HCT116 (cell line): ENCODE measurements at regions not wholly inside any gene's neighbourhood (a gene's known extent, or its start where the extent isn't known, plus 50 kb on each side); places are given as distances from the start of the nearest gene placed in this dataset.

Experiments used
- ATF3 ChIP-seq: IDR thresholded peaks from 2 replicates; pipeline ENCODE4 v1.6.1; 2012
- CBX3 ChIP-seq: IDR thresholded peaks from 2 replicates; pipeline ENCODE4 v1.6.1; 2012; ENCODE audit warnings: low read depth
- CTCF ChIP-seq, 3 experiments: fragments of 200-600 bp in 1 of 3; sonication (generic) in 1 of 3; IDR thresholded peaks in 2 of 3; conservative IDR thresholded peaks in 1 of 3; 2 replicates each; pipeline ENCODE4 v1.5.1; 2012 to 2017; ENCODE audit warnings: low read depth in 2 of 3, low read length in 2 of 3, antibody characterized with exemption in 1 of 3, borderline replicate concordance in 1 of 3, control low read depth in 1 of 3, mild to moderate bottlenecking in 1 of 3, mixed read lengths in 1 of 3, mixed run types in 1 of 3, moderate library complexity in 1 of 3; ENCODE audit not compliant: insufficient read depth in 1 of 3
- POLR2A ChIP-seq: IDR thresholded peaks from 2 replicates; pipeline ENCODE4 v1.7.0; 2011; ENCODE audit warnings: borderline replicate concordance; ENCODE audit not compliant: insufficient read depth, insufficient read length; ENCODE audit errors: extremely low read depth
- POLR2AphosphoS5 ChIP-seq: IDR thresholded peaks from 2 replicates; pipeline ENCODE4 v1.6.1; 2011; ENCODE audit warnings: mild to moderate bottlenecking, low read depth, low read length, moderate library complexity
- ZBTB33 ChIP-seq: IDR thresholded peaks from 2 replicates; pipeline ENCODE4 v1.6.1; 2011; ENCODE audit warnings: mild to moderate bottlenecking, low read length, moderate library complexity; ENCODE audit not compliant: insufficient replicate concordance; ENCODE audit errors: extremely low read depth

GRCh38 chr18:29661924-29662323 lies 1380.6 kb downstream of the DSC3 start:
- TF ChIP-seq POLR2A = no peak
- TF ChIP-seq CTCF (IDR thresholded peaks at IDR 0.05 in 2 of 3, conservative IDR thresholded peaks at IDR 0.05 in 1 of 3; ENCODE audit: borderline replicate concordance in 1 of 3, insufficient read depth in 1 of 3, low read depth in 2 of 3, low read length in 2 of 3) = no peak
- no peak for TF ChIP-seq ATF3
- TF ChIP-seq ZBTB33 = no peak
- TF ChIP-seq POLR2AphosphoS5 = no peak
- TF ChIP-seq CBX3 = no peak
